Hematopoietic multipotent progenitor cell (in vitro differentiated cells): ENCODE measurements at regions not wholly inside any gene's neighbourhood (a gene's known extent, or its start where the extent isn't known, plus 50 kb on each side); places are given as distances from the start of the nearest gene placed in this dataset.

Source experiments
- DNase-seq, 3 donors: peaks; one replicate each; pipeline ENCODE4 v3.0.0-alpha.2; 2011 to 2015; ENCODE audit warnings: low read depth in 2 of 3, low spot score in 2 of 3

- no peak for DNase-seq
These were observed 162.8 kb upstream of the NFE2L3 start for GRCh38 chr7:25989140-25989705.

DNA sequence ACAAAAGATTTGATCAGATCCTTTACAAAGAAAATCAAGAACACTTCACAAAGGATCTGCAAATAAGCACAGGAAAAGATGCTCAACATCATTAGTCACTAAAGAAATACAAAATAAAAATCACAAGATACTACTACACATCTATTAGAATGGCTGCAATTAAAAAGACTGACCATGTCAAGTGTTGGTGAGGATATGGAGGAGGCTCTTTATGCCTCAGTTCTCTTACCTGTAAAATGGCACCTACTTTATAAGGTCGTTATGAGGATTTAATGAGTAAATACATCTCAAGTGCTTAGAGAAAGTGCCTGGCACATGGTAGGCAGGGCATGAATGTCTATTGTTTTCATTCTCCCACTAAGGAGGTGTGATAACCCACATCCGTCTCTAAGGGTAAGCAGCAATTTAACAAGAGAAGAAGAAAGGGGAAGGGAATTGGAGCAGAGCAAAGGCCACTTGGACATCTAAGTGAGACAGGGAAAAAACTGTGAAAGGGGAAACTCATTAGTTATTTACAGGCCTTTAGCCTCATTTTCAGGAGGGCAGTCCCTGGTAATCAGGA, 157.5 kb upstream of the NFE2L3 start:
- DNase-seq, result no peak

DNA sequence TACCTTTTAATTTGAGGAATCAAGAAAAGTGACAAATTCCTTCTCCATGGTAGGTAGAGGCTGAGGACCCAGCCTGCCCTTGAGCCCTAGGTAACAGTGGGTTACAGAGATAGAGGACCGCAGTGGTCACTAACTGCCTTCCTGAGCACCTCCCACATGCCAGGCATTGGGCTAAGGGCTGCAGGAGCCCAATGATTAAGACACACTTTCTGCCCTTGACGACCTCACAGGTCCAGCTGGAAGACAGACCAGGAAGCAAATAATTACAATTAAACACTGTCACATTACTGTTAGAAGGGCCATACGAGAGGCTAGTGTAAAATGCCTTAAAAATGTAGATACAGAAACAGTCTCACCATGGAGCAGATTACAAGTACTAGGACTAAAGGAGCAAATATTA, 156.8 kb upstream of the NFE2L3 start:
- DNase-seq, result no peak

DNA sequence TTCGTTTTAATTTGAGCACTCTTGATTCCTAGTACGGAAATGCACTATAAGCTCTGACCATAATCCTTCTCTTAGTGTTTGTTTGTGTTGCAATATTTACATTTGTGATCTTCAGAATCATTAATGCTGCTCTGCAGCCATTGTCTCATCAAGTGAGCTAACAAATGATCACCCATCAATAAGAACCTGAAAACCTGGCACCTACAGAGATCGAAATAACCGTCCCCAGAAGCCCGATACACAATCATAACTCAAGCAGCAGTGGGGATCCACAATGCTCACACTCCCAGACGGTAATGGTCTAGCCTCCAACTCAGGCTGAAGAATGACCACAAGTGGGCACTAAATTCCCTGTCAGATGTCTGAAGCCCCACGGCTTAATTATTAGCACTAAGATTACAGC, 156.0 kb upstream of the NFE2L3 start:
- DNase-seq, result no peak

GRCh38 chr7:25998499-25998898, 153.5 kb upstream of the NFE2L3 start:
- no peak for DNase-seq

- no peak for DNase-seq
These were observed 151.2 kb upstream of the NFE2L3 start for GRCh38 chr7:26000841-26001240.

DNA sequence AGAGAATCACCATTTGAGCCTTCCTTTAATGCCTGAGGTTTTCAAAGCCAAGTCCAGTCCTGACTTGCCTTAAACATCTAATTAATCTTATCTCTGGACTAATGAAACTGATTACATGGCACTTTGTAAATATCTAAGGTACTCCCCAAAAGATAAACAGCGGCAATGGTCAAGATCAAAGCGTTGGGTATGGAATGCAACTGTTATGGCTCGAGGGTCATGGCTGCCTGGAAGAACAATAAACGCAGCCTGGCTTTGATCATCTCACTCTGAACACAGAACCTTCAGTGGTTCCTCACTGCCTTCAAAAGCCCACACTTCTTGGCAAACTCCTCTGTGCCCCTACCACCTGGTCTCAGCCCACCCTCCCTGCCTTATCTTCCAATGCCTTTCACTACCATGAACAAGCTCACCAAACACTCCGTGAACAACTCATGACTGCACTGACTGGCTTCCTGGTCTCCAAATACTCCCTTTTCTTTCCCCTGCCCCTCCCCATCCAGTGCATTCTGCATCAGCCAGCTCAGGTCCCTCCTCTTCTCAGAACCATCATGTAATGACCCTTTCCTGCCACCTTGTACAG, 150.2 kb upstream of the NFE2L3 start:
- DNase-seq, result no peak

DNA sequence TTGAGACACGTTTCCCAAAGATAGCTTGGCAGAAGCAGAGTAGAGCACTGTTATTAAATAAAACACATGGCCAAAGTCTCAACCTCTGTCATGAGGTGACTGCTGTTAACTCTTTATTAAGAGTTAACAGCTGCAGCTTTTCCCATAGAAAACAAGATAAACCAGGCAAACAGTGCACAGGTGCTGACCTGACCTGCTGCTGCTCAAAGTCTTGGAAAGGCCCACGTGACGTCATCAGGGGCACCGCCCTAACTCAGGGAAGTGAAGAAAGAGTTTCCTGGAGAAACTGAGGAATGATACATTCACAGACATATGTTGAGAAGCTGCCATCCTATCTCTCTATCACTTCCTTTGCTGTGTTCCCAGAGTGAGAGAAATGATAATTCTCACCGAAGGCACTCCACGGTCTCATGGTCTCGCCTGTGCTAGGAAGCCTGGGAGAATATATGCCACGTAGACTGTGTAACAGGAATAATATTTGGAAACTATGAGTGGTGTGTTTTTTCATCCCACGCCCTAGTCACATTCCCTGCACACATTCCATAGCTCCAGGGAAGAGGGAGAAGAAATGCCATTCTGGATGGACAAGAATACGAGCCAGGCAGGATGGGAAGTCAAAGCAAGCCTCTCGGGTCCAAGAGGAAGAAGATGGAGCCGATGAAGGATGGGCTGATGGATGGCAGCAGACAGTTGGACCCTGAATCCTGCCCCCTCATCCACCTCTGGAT, 146.2 kb upstream of the NFE2L3 start:
- DNase-seq, result no peak

GRCh38 chr7:26006426-26006825, 145.6 kb upstream of the NFE2L3 start:
- DNase-seq, result no peak

DNA sequence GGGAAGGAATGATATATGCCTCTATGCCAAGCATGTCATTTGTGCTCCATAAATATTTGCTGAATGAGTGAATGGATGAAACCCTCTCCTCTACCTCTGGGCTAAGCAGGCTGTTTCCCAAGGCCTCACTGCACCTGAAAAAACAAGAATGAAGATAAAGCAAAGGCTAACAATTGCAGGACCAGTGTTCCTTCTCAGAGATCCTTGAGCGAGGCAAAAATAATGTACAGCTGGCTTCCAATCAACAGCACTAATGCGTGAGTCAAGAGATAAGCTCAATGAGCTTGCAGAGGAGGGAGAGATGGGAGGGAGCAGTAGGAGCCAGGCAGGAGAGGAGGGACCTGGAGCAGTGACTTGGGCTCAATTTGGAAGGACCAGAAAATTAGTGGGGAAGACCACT, 144.5 kb upstream of the NFE2L3 start:
- DNase-seq, result no peak

- no peak for DNase-seq
These were observed 143.6 kb upstream of the NFE2L3 start for GRCh38 chr7:26008428-26008827.

DNA sequence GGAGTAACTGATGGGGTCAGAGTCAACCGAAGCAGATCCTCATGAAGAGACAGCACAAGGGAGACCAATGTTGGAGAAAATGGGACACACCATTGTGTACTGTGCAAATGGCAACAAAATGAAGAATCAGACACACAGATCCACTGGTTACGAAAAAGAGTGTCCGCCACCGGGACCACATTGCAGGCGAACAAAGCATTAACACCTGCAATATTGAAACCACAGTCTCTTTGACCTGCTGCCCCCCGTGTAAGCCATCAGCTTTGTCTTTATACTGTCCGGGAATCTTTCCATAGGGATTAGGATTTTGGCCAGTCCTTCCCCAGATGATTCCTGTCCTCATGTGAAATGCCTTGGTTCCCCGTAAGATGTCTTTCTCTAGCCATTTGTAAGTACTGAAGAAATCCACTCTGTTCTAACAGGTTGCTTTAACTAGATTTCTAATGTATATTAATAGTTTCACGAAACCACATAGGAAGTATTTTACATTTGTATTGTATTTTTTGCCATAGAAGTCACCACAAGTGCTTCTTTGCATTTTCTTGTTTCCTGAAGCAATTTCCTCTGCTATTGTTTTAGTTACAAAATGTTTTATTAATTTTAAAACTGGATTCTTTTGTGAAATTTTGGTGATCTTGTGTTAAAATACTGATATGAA, 140.8 kb upstream of the NFE2L3 start:
- no peak for DNase-seq

DNA sequence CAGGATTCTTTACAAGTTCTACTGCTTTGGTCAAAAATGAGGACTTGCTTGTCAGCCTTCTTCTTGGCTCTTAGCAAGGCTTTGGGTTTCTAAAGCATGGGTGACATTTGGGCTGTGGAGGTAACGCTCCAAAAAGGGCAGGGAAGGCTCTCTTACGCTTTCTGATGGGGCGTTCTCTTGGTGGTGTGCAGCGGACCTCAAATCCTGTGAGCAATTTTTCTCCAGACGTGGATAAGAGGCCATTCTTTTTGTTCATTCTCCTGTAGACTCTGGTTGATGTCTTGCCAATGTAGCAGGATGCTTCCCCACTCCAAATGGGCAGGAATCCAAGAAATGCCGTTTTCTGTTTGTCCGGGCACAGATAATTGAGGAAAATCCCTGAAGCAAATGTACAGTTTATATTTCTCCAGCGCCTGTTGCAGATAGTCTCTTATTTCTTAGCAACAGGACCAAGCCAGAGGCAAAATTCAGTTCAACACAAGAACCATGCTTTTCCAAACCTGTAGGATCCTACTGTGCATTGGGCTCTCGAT, 138.4 kb upstream of the NFE2L3 start:
- DNase-seq, result no peak

DNA sequence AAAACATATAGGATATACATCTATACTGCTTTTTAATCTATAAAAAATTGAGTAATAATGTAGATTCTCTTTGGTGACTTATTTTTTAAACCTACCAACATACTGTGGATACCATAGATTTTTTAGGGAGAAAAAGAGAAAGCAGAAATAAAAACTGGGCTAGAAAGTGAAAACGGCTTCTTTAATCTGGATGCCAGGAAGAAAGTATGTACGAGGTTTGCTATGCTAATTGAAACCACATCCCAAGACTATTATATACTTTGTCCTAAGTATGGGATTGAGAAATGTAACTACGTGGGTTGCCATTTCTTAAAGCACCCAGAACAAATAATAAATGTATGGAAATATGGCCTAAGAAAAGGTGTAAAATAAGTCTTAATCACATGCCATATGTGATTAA, 129.0 kb upstream of the NFE2L3 start:
- no peak for DNase-seq

DNA sequence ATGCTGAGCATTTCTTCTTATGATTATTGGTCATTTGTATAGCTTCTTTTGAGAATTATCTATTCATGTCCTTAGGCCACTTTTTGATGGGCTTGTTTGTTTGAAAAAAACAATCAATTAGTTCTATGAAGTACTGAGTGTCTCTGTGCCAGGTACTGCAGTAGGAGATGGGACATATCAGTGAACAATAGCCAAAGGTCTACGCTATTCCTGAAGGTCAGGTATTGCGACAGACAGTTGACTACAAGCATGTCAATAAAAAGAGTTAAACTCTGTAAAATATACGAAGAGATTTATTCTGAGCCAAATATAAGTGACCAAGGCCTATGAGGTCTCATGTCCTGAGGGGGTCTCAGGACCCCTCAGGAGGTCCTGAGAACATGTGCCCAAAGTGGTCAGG, 122.1 kb upstream of the NFE2L3 start:
- no peak for DNase-seq

DNA sequence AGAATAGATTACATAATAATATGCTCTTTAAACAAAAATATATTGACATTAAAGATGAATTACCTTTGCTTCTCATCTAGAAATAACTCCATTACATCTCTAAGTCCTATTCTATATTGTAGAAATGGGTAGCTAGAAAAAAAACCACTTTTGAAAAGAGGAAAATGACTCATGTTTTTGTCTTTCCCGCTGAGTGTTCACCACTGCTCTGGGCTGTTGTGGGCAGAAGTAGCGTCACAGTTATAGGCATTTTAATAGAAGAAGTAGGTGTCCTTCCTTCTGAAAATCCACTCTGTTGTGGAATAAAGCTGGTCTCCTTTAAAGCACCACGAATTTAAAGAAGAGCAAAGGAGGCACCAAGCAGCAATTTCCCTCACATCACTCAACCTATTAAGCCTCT, 117.6 kb upstream of the NFE2L3 start:
- peak in 2 of 3 donors; percentile 16 to 36 for DNase-seq

- no peak for DNase-seq
These were observed 116.4 kb upstream of the NFE2L3 start for GRCh38 chr7:26035552-26035951.

GRCh38 chr7:26036092-26036491, 115.9 kb upstream of the NFE2L3 start:
- no peak for DNase-seq

DNA sequence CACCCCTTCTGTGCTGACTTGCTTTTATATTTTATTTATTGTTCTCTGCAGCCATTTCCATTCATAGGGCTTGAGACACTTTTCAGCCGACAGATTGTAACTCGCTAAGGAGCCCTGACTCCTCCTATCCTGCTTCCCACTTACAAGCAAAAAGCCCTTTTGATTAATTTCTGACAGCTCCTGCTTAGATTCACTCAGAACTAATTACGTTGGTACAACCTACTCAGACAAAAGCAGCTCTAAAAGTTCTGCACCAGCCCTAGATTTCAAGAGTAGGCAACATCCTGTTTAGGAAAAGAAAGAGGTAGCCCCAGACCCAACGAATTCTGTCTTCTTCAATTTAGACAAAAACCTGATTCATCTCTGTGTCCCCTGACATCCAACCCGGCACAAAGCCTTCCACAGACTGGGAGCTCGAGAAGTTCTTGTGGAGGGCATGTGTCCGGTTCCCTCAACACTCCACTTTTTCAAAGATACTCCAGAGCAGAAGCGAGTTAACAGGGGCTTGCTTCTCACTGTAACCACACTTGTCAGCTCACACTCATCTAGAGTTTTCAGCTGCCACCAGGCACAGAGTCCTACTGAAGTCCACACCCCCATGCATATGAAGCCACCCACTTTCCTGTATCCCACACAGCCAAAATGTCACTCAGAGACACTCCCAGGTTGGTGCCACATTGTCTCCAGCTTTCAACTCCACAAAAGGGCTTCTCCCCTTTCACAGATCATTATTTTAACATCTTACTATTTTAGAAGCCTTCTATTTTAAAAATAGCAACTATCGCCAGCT, 113.6 kb upstream of the NFE2L3 start:
- no peak for DNase-seq

DNA sequence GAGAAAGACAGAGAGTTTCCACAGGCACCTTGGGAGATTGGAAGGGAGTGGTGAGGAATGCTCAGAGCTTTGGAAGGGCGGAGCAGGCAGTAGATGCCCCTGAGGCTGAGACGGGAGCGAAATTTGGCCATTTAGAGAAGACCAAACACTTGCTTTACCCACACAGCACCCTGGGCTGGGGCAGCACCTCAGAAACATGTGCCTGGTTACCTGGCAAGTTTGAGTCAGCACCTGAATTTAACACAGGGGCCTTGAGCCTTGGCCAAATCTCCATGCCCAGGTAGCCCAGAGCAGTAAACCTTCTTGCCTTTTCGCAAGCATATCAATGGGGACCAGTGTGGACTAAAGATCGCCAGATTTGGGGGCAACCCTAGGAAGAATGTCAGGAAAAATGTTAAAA, 111.9 kb upstream of the NFE2L3 start:
- DNase-seq, result no peak

DNA sequence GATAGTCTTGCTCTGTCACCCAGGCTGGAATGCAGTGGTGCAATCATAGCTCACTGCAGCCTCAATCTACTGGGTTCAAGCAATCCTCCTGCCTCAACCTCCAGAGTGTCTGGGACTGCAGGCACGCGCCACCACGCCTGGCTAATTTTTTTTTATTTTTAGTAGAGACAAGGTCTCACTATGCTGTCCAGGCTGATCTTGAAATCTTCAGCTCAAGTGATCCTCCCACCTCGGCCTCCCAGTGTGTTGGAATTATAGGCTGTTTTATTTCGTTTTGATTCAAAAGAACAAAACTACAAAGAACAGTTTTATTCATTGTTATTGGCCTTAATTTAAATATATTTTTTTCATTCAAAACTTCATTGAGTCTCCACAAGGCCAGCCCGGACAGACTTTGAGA, 109.8 kb upstream of the NFE2L3 start:
- DNase-seq, result no peak
